H9 (cell line): ENCODE measurements at regions not wholly inside any gene's neighbourhood (a gene's known extent, or its start where the extent isn't known, plus 50 kb on each side); places are given as distances from the start of the nearest gene placed in this dataset.

Experiments
- DNase-seq: peaks from one replicate; pipeline ENCODE4 v3.0.0-alpha.2; 2017
- H2AFZ ChIP-seq: one replicate; pipeline ENCODE4 v1.6.1; 2013; ENCODE audit warnings: mild to moderate bottlenecking, low read length, control low read depth, moderate library complexity
- H2AK5ac ChIP-seq: 2 replicates; pipeline ENCODE4 v1.6.1; 2013; ENCODE audit warnings: low read length, control low read depth, mixed read lengths; ENCODE audit not compliant: insufficient read length
- H2BK120ac ChIP-seq: one replicate; pipeline ENCODE4 v1.6.1; 2013; ENCODE audit warnings: low read depth, mild to moderate bottlenecking, low read length, control low read depth, inconsistent platforms; ENCODE audit not compliant: poor library complexity, severe bottlenecking
- H2BK12ac ChIP-seq: 2 replicates; pipeline ENCODE4 v1.6.1; 2013; ENCODE audit warnings: low read length, control low read depth, mixed read lengths, low read depth; ENCODE audit not compliant: insufficient read length
- H2BK15ac ChIP-seq: 2 replicates; pipeline ENCODE4 v1.6.1; 2013; ENCODE audit warnings: low read depth, low read length, control low read depth
- H2BK20ac ChIP-seq: one replicate; pipeline ENCODE4 v1.6.1; 2013; ENCODE audit warnings: low read depth, mild to moderate bottlenecking, low read length, control low read depth, inconsistent platforms; ENCODE audit not compliant: poor library complexity, severe bottlenecking
- H2BK5ac ChIP-seq: 2 replicates; pipeline ENCODE4 v1.6.1; 2013; ENCODE audit warnings: low read length, control low read depth, mixed read lengths; ENCODE audit not compliant: insufficient read length
- H3K14ac ChIP-seq: 2 replicates; pipeline ENCODE4 v1.6.1; 2013; ENCODE audit warnings: low read length, control low read depth; ENCODE audit not compliant: insufficient read depth
- H3K18ac ChIP-seq: 2 replicates; pipeline ENCODE4 v1.6.1; 2013; ENCODE audit warnings: low read depth, mild to moderate bottlenecking, mixed read lengths, low read length, control low read depth; ENCODE audit not compliant: insufficient read length
- H3K23ac ChIP-seq: 2 replicates; pipeline ENCODE4 v1.6.1; 2013; ENCODE audit warnings: low read length, control low read depth, mixed read lengths, low read depth; ENCODE audit not compliant: insufficient read length
- H3K23me2 ChIP-seq: 2 replicates; pipeline ENCODE4 v1.6.1; 2013; ENCODE audit warnings: low read depth, mild to moderate bottlenecking, mixed read lengths, low read length, control low read depth; ENCODE audit not compliant: insufficient read length, poor library complexity, severe bottlenecking
- H3K27ac ChIP-seq: 2 replicates; pipeline ENCODE4 v1.5.1; 2013; ENCODE audit warnings: low read length, control low read depth, mixed read lengths, low read depth; ENCODE audit not compliant: insufficient read length
- H3K27me3 ChIP-seq: 2 replicates; pipeline ENCODE4 v1.6.1; 2013; ENCODE audit warnings: low read length, control low read depth, inconsistent platforms; ENCODE audit not compliant: insufficient read depth
- H3K4ac ChIP-seq: 2 replicates; pipeline ENCODE4 v1.6.1; 2013; ENCODE audit warnings: low read depth, mild to moderate bottlenecking, control low read depth, inconsistent platforms, low read length, moderate library complexity
- H3K4me1 ChIP-seq: 2 replicates; pipeline ENCODE4 v1.6.1; 2013; ENCODE audit warnings: low read length, control low read depth, inconsistent platforms; ENCODE audit not compliant: insufficient read depth
- H3K4me2 ChIP-seq: 2 replicates; pipeline ENCODE4 v1.6.1; 2013; ENCODE audit warnings: low read length, control low read depth, mixed read lengths; ENCODE audit not compliant: insufficient read length, insufficient read depth
- H3K56ac ChIP-seq: 2 replicates; pipeline ENCODE4 v1.6.1; 2013; ENCODE audit warnings: low read depth, mild to moderate bottlenecking, mixed read lengths, low read length, control low read depth; ENCODE audit not compliant: insufficient read length
- H3K79me1 ChIP-seq: 2 replicates; pipeline ENCODE4 v1.6.1; 2013; ENCODE audit warnings: low read depth, mild to moderate bottlenecking, moderate library complexity, low read length, control low read depth, inconsistent platforms; ENCODE audit not compliant: insufficient read depth, poor library complexity, severe bottlenecking
- H3K79me2 ChIP-seq: 2 replicates; pipeline ENCODE4 v1.6.1; 2013; ENCODE audit warnings: low read length, control low read depth, inconsistent platforms; ENCODE audit not compliant: insufficient read depth
- H3K9ac ChIP-seq: 2 replicates; pipeline ENCODE4 v1.6.1; 2013; ENCODE audit warnings: low read length, control low read depth, mixed read lengths; ENCODE audit not compliant: insufficient read length; ENCODE audit errors: extremely low read depth
- H3K9me3 ChIP-seq: one replicate; pipeline ENCODE4 v1.6.1; 2013; ENCODE audit warnings: low read depth, low read length, inconsistent platforms; ENCODE audit not compliant: control insufficient read depth
- H3T11ph ChIP-seq: one replicate; pipeline ENCODE4 v1.6.1; 2013; ENCODE audit warnings: mild to moderate bottlenecking, low read length, control low read depth, inconsistent platforms
- H4K20me1 ChIP-seq: one replicate; pipeline ENCODE4 v1.6.1; 2013; ENCODE audit not compliant: control insufficient read depth, insufficient read length, insufficient read depth
- H4K5ac ChIP-seq: 2 replicates; pipeline ENCODE4 v1.6.1; 2013; ENCODE audit warnings: low read depth, mild to moderate bottlenecking, mixed read lengths, low read length, control low read depth; ENCODE audit not compliant: insufficient read length
- H4K8ac ChIP-seq: replicated peaks from 2 replicates; pipeline ENCODE4 v1.6.1; 2013; ENCODE audit warnings: low read length, control low read depth, mixed read lengths, low read depth; ENCODE audit not compliant: insufficient read length
- H4K91ac ChIP-seq: 2 replicates; pipeline ENCODE4 v1.6.1; 2013; ENCODE audit warnings: low read depth, mild to moderate bottlenecking, moderate library complexity, mixed read lengths, low read length, control low read depth; ENCODE audit not compliant: insufficient read length
- H3K27ac Mint-ChIP-seq, 3 experiments: 2 replicates in 2 of 3; 3 replicates in 1 of 3; pipeline ENCODE4 v1.8.0; 2020 to 2021; ENCODE audit warnings: mixed read lengths in 3 of 3, mild to moderate bottlenecking in 1 of 3, moderate library complexity in 1 of 3
- H3K27me3 Mint-ChIP-seq: 2 replicates; pipeline ENCODE4 v1.8.0; 2021; ENCODE audit warnings: low read depth, mild to moderate bottlenecking, moderate library complexity, mixed read lengths
- H3K36me3 Mint-ChIP-seq, 3 experiments: 2 replicates in 2 of 3; 3 replicates in 1 of 3; pipeline ENCODE4 v1.8.0; 2020 to 2021; ENCODE audit warnings: low read depth in 3 of 3, mixed read lengths in 3 of 3; ENCODE audit not compliant: insufficient read depth in 1 of 3
- H3K4me1 Mint-ChIP-seq, 2 experiments: 2 replicates each; pipeline ENCODE4 v1.8.0; 2020; ENCODE audit warnings: mixed read lengths in 2 of 2
- H3K4me3 Mint-ChIP-seq, 2 experiments: 2 replicates in 1 of 2; 3 replicates in 1 of 2; pipeline ENCODE4 v1.8.0; 2020 to 2021; ENCODE audit warnings: mild to moderate bottlenecking in 2 of 2, mixed read lengths in 2 of 2, moderate library complexity in 1 of 2
- H3K9me3 Mint-ChIP-seq, 2 experiments: 2 replicates in 1 of 2; 3 replicates in 1 of 2; pipeline ENCODE4 v1.8.0; 2020; ENCODE audit warnings: mild to moderate bottlenecking in 2 of 2, mixed read lengths in 2 of 2, moderate library complexity in 1 of 2
- CTCF ChIP-seq: fragments of 200-600 bp; sonication (generic); conservative IDR thresholded peaks from 3 replicates; pipeline ENCODE4 v1.8.0; 2021; ENCODE audit warnings: antibody characterized with exemption, mild to moderate bottlenecking
- WGBS: extraction: QIAGEN DNeasy Blood & Tissue Kit; methylation state at CpG from one replicate; pipeline ENCODE4 v1.1.7; 2013; ENCODE audit warnings: missing lambda C conversion rate, low lambda C conversion rate, mixed read lengths; ENCODE audit not compliant: insufficient read length; ENCODE audit errors: extremely low coverage; 5-methylcytosine and 5-hydroxymethylcytosine counted together

GRCh38 chr12:59973515-59973914 lies 377.7 kb downstream of the SLC16A7 start:
- DNase-seq, result no peak
- Histone ChIP-seq H3K9me3 (no peaks in the 10 kb centered on the region), H4K5ac (no peak overlapping the region), H3K27ac (no peak overlapping the region), H4K8ac (no peak overlapping the region), H3K23me2 (no peaks in the 10 kb centered on the region), H2AK5ac (no peak overlapping the region), H3K23ac (no peak overlapping the region), H2BK12ac (no peak overlapping the region), H3K14ac (no peak overlapping the region), H3K18ac (no peak overlapping the region), H3K4me1 (no peaks in the 10 kb centered on the region), H2AFZ (no peak overlapping the region), H3K79me2 (no peaks in the 10 kb centered on the region), H2BK20ac (no peak overlapping the region), H3T11ph (no peak overlapping the region), H3K56ac (no peak overlapping the region), H2BK15ac (no peak overlapping the region), H3K9ac (no peak overlapping the region), H3K27me3 (no peaks in the 10 kb centered on the region), H4K20me1 (no peaks in the 10 kb centered on the region), H3K4ac (no peak overlapping the region), H4K91ac (no peak overlapping the region), H2BK120ac (no peak overlapping the region), H3K4me2 (no peak overlapping the region), H3K79me1 (no peaks in the 10 kb centered on the region), H2BK5ac (no peak overlapping the region)
- TF ChIP-seq CTCF, result no peak
- no CpG with 5 or more reads among the region's 2 CpGs for WGBS
- Mint-ChIP-seq H3K36me3 (peaks cover 0 to under 1% (median 0%) of the 10 kb centered on the region in 3 experiments; a peak in 1 of 7 replicates), H3K27ac (peak overlapping the region in 1 of 3 experiments; percentile 32; a peak in 1 of 7 replicates), H3K9me3 (no peaks in the 10 kb centered on the region; a peak in 1 of 5 replicates), H3K27me3 (no peaks in the 10 kb centered on the region), H3K4me3 (no peak overlapping the region), H3K4me1 (peaks cover 3 to 6% of the 10 kb centered on the region in 2 experiments; a peak in 1 of 4 replicates)
